H1 (cell line): ENCODE measurements at regions not wholly inside any gene's neighbourhood (a gene's known extent, or its start where the extent isn't known, plus 50 kb on each side); places are given as distances from the start of the nearest gene placed in this dataset.

Experiments
- ASH2L ChIP-seq: fragments of 200-600, 300-600 bp; sonication (generic); IDR thresholded peaks from one replicate; pipeline ENCODE4 v1.7.1; 2017; ENCODE audit warnings: low read length
- ATF3 ChIP-seq: IDR thresholded peaks from 2 replicates; pipeline ENCODE4 v1.6.1; 2011; ENCODE audit warnings: low read depth, mild to moderate bottlenecking, low read length; ENCODE audit not compliant: insufficient read depth
- BCL11A ChIP-seq, 2 experiments: IDR thresholded peaks; one replicate each; pipeline ENCODE4 v1.6.1; 2011; ENCODE audit warnings: low read depth in 2 of 2, low read length in 2 of 2, mild to moderate bottlenecking in 2 of 2
- CHD2 ChIP-seq: IDR thresholded peaks from 2 replicates; pipeline ENCODE4 v1.6.1; 2012; ENCODE audit warnings: low read length, improper control_type of control experiment
- CHD7 ChIP-seq: fragments of 300-600 bp; sonication (generic); IDR thresholded peaks from 2 replicates; pipeline ENCODE4 v1.7.1; 2012; ENCODE audit warnings: low read length, moderate library complexity, mild to moderate bottlenecking, inconsistent platforms; ENCODE audit not compliant: insufficient replicate concordance
- CTBP2 ChIP-seq: IDR thresholded peaks from 2 replicates; pipeline ENCODE4 v1.7.0; 2011; ENCODE audit warnings: borderline replicate concordance, mild to moderate bottlenecking, moderate library complexity, mixed read lengths, low read length; ENCODE audit not compliant: insufficient read depth, insufficient read length
- E2F6 ChIP-seq: IDR thresholded peaks from 2 replicates; pipeline ENCODE4 v1.6.1; 2012; ENCODE audit warnings: inconsistent platforms
- RAD21 ChIP-seq, 2 experiments: IDR thresholded peaks in 1 of 2; conservative IDR thresholded peaks in 1 of 2; 2 replicates each; pipeline ENCODE4 v1.6.1; 2011; ENCODE audit warnings: low read depth in 2 of 2, low read length in 2 of 2, improper control_type of control experiment in 1 of 2, inconsistent platforms in 1 of 2, mild to moderate bottlenecking in 1 of 2, moderate library complexity in 1 of 2
- SRF ChIP-seq: IDR thresholded peaks from 2 replicates; pipeline ENCODE4 v1.6.1; 2011; ENCODE audit warnings: mild to moderate bottlenecking, low read depth, low read length, moderate library complexity
- TAF7 ChIP-seq: optimal IDR thresholded peaks from 2 replicates; pipeline ENCODE3; 2011; ENCODE audit warnings: low read depth, mild to moderate bottlenecking, inconsistent platforms, low read length, moderate library complexity, borderline replicate concordance
- ZNF274 ChIP-seq: IDR thresholded peaks from 2 replicates; pipeline ENCODE4 v1.7.0; 2012; ENCODE audit warnings: low read length, borderline replicate concordance; ENCODE audit errors: extremely low read depth

- no peak for TF ChIP-seq CHD7
- no peak for TF ChIP-seq E2F6
- no peak for TF ChIP-seq CTBP2
- no peak for TF ChIP-seq SRF
- no peak for TF ChIP-seq BCL11A (IDR thresholded peaks at IDR 0.05; ENCODE audit: low read depth in 2 of 2, low read length in 2 of 2)
- no peak for TF ChIP-seq ASH2L
- TF ChIP-seq TAF7: no peak
- no peak for TF ChIP-seq ATF3
- TF ChIP-seq CHD2: no peak
- no peak for TF ChIP-seq RAD21 (IDR thresholded peaks at IDR 0.05 in 1 of 2, conservative IDR thresholded peaks at IDR 0.05 in 1 of 2; ENCODE audit: low read depth in 2 of 2, low read length in 2 of 2)
- no peak for TF ChIP-seq ZNF274
Measured at GRCh38 chr1:30474818-30475200, 248.6 kb downstream of the MATN1 start (continued).
